Heart left ventricle (tissue), 13 donors: ENCODE measurements at regions not wholly inside any gene's neighbourhood (a gene's known extent, or its start where the extent isn't known, plus 50 kb on each side); places are given as distances from the start of the nearest gene placed in this dataset.

Source experiments
- POLR2A ChIP-seq, 2 donors: fragments of 450-650 bp; IDR thresholded peaks; one replicate each; pipeline ENCODE4 v1.6.1; 2017; ENCODE audit warnings: antibody characterized with exemption in 2 of 2, mild to moderate bottlenecking in 2 of 2, moderate library complexity in 2 of 2
- TF ChIP-seq, protein P1 (sequence below), 12 donors: fragments of 200-600 bp; sonication (generic) in 4 of 12; IDR thresholded peaks; one replicate each; pipeline versions ENCODE4 v1.5.0 to v1.8.0; 2018 to 2022; ENCODE audit warnings: antibody characterized with exemption in 12 of 12, mild to moderate bottlenecking in 5 of 12
- donor health status: ischemic (EF 13 %, LVEDD 7.1; RV severe dilation, severe dysfunction).
- donor health status: DM: no; HTN: yes; CAD: no.
- donor health status: DM: no; HTN: no; CAD: no.
- donor health status: ischemic (EF 25% LVEDD 6.9; RV normal size, moderate dysfunction).
- donor health status: ischemic (EF 25% LVEDD 5.7; RV mildly dilated, moderate dysfunction).
- donor health status: ischemic (EF 35%, LVEDD 5.7; RV mildly dilated, moderate dysfunction).
- donor health status: nonischemic (EF 11% LVEDD 7.7; RV severe dilation, severe dysfunction).
- donor health status: DM: yes; HTN: yes; CAD: no.
- donor health status: PGD.
- donor health status: ischemic (EF 29% LVEDD 5.4; RV normal size, mild dysfunction).
- donor health status: nonischemic (EF 23%, LVEDD 6.1; RV moderate dilation, normal function).

DNA sequence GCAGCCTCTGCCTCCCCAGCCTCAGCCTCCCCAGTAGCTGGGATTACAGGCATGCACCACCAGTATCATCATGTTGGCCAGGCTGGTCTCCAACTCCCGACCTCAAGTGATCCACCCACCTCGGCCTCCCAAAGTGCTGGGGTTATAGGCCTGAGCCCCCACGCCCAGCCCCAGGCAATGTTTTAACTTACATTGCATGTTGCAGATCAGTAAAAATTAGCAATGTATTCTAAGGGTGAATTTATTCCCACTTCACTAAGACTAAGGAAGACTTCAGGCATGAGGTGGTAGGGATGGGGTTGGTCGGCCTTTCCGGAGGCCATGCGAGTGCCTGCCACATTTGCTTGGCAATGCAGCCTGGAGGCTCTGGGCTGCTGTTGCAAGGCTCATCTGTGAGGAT is 66.8 kb upstream of the JDP2 start:
- TF ChIP-seq, protein P1, sequence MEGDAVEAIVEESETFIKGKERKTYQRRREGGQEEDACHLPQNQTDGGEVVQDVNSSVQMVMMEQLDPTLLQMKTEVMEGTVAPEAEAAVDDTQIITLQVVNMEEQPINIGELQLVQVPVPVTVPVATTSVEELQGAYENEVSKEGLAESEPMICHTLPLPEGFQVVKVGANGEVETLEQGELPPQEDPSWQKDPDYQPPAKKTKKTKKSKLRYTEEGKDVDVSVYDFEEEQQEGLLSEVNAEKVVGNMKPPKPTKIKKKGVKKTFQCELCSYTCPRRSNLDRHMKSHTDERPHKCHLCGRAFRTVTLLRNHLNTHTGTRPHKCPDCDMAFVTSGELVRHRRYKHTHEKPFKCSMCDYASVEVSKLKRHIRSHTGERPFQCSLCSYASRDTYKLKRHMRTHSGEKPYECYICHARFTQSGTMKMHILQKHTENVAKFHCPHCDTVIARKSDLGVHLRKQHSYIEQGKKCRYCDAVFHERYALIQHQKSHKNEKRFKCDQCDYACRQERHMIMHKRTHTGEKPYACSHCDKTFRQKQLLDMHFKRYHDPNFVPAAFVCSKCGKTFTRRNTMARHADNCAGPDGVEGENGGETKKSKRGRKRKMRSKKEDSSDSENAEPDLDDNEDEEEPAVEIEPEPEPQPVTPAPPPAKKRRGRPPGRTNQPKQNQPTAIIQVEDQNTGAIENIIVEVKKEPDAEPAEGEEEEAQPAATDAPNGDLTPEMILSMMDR (IDR thresholded peaks at IDR 0.05), result no peak
- no peak for TF ChIP-seq POLR2A (IDR thresholded peaks at IDR 0.05)
